Osteoblast (primary cell): ENCODE measurements at regions not wholly inside any gene's neighbourhood (a gene's known extent, or its start where the extent isn't known, plus 50 kb on each side); places are given as distances from the start of the nearest gene placed in this dataset.

Experiments
- DNase-seq: peaks from one replicate; pipeline ENCODE4 v3.0.0; 2011; ENCODE audit warnings: low spot score, mixed read lengths; ENCODE audit not compliant: insufficient read length; ENCODE audit errors: missing footprints
- H2AFZ ChIP-seq: 2 replicates; pipeline ENCODE4 v1.6.0; 2011; ENCODE audit warnings: mild to moderate bottlenecking, low read length
- H3K27ac ChIP-seq: 2 replicates; pipeline ENCODE4 v1.5.1; 2011; ENCODE audit warnings: mild to moderate bottlenecking, low read depth, low read length, moderate library complexity
- H3K27me3 ChIP-seq: 2 replicates; pipeline ENCODE4 v1.6.0; 2012; ENCODE audit warnings: mild to moderate bottlenecking, control low read depth, inconsistent platforms, low read length, moderate library complexity; ENCODE audit not compliant: insufficient read depth
- H3K36me3 ChIP-seq: 2 replicates; pipeline ENCODE4 v1.5.1; 2011; ENCODE audit warnings: mild to moderate bottlenecking, low read length, control low read depth, moderate library complexity; ENCODE audit not compliant: insufficient read depth
- H3K4me1 ChIP-seq: 2 replicates; pipeline ENCODE4 v1.5.1; 2011; ENCODE audit warnings: mild to moderate bottlenecking, low read length, control low read depth, moderate library complexity; ENCODE audit not compliant: insufficient read depth
- H3K4me2 ChIP-seq: 2 replicates; pipeline ENCODE4 v1.6.0; 2011; ENCODE audit warnings: mild to moderate bottlenecking, low read length; ENCODE audit not compliant: insufficient read depth
- H3K4me3 ChIP-seq: fragments of 200-600 bp; sonication (generic); 3 replicates; pipeline ENCODE4 v1.5.1; 2012; ENCODE audit warnings: mild to moderate bottlenecking, low read length, inconsistent platforms; ENCODE audit not compliant: insufficient read depth
- H3K79me2 ChIP-seq: 2 replicates; pipeline ENCODE4 v1.6.0; 2012; ENCODE audit warnings: mild to moderate bottlenecking, low read length, control low read depth, inconsistent platforms; ENCODE audit not compliant: insufficient read depth
- H3K9me3 ChIP-seq: 2 replicates; pipeline ENCODE4 v1.5.1; 2011; ENCODE audit warnings: low read depth, low read length, control low read depth
- H4K20me1 ChIP-seq: 2 replicates; pipeline ENCODE4 v1.6.0; 2012; ENCODE audit warnings: mild to moderate bottlenecking, low read length, control low read depth; ENCODE audit not compliant: insufficient read depth
- CTCF ChIP-seq: IDR thresholded peaks from 2 replicates; pipeline ENCODE4 v1.5.1; 2011; ENCODE audit warnings: mild to moderate bottlenecking, low read depth, low read length, moderate library complexity; ENCODE audit errors: extremely low read depth

GRCh38 chr12:25689996-25690501, 137.0 kb upstream of the LMNTD1 start:
- Histone ChIP-seq H3K79me2 (no peaks in the 10 kb centered on the region), H2AFZ (no peak overlapping the region), H3K27me3 (no peaks in the 10 kb centered on the region), H3K4me3 (no peak overlapping the region), H3K4me2 (no peak overlapping the region), H3K9me3 (no peaks in the 10 kb centered on the region), H3K27ac (no peak overlapping the region), H3K4me1 (peaks cover 12% of the 10 kb centered on the region), H4K20me1 (no peaks in the 10 kb centered on the region), H3K36me3 (no peaks in the 10 kb centered on the region)
- DNase-seq: no peak
- no peak for TF ChIP-seq CTCF

GRCh38 chr12:25690996-25691864, 138.1 kb upstream of the LMNTD1 start:
- H3K36me3 ChIP-seq: no peaks in the 10 kb centered on the region
- no peaks in the 10 kb centered on the region for H3K9me3 ChIP-seq
- TF ChIP-seq CTCF: no peak
- no peak overlapping the region for H3K4me2 ChIP-seq
- peaks cover 12% of the 10 kb centered on the region for H3K4me1 ChIP-seq
- H3K79me2 ChIP-seq: no peaks in the 10 kb centered on the region
- no peak overlapping the region for H3K4me3 ChIP-seq
- H3K27me3 ChIP-seq: no peaks in the 10 kb centered on the region
- peak overlapping the region; percentile 77 for H3K27ac ChIP-seq
- no peaks in the 10 kb centered on the region for H4K20me1 ChIP-seq
- DNase-seq: no peak
- no peak overlapping the region for H2AFZ ChIP-seq

- no peak for TF ChIP-seq CTCF
- Histone ChIP-seq H3K79me2 (no peaks in the 10 kb centered on the region), H3K4me3 (no peak overlapping the region), H3K27ac (peak overlapping the region; percentile 77), H3K27me3 (no peaks in the 10 kb centered on the region), H3K4me1 (peaks cover 12% of the 10 kb centered on the region), H2AFZ (no peak overlapping the region), H4K20me1 (no peaks in the 10 kb centered on the region), H3K4me2 (no peak overlapping the region), H3K36me3 (no peaks in the 10 kb centered on the region), H3K9me3 (no peaks in the 10 kb centered on the region)
- DNase-seq: no peak
Observed at GRCh38 chr12:25691865-25692114, 138.7 kb upstream of the LMNTD1 start.

GRCh38 chr12:25692115-25693035, 139.3 kb upstream of the LMNTD1 start:
- H4K20me1 ChIP-seq: no peaks in the 10 kb centered on the region
- no peaks in the 10 kb centered on the region for H3K9me3 ChIP-seq
- no peak for TF ChIP-seq CTCF
- no peaks in the 10 kb centered on the region for H3K36me3 ChIP-seq
- H3K4me3 ChIP-seq: no peak overlapping the region
- H3K79me2 ChIP-seq: no peaks in the 10 kb centered on the region
- H3K4me2 ChIP-seq: no peak overlapping the region
- no peaks in the 10 kb centered on the region for H3K27me3 ChIP-seq
- DNase-seq: peak; percentile 84
- H3K27ac ChIP-seq: peak overlapping the region; percentile 77
- H3K4me1 ChIP-seq: peaks cover 12% of the 10 kb centered on the region
- peak overlapping the region; percentile 6 for H2AFZ ChIP-seq
